Keratinocyte (primary cell): ENCODE measurements at regions not wholly inside any gene's neighbourhood (a gene's known extent, or its start where the extent isn't known, plus 50 kb on each side); places are given as distances from the start of the nearest gene placed in this dataset.

Source experiments
- DNase-seq: peaks from one replicate; pipeline ENCODE4 v3.0.0-alpha.2; 2011; ENCODE audit warnings: low read depth, missing footprints, low spot score
- FAIRE-seq: peaks from 2 replicates; lab custom pipeline; 2011; peaks lifted over from hg19 to GRCh38; lab: Jason Lieb, UNC
- H2AFZ ChIP-seq: 2 replicates; pipeline ENCODE4 v1.6.0; 2012; ENCODE audit warnings: low read length, control low read depth, inconsistent platforms; ENCODE audit not compliant: control insufficient read depth
- H3K27ac ChIP-seq: 2 replicates; pipeline ENCODE4 v1.5.1; 2011; ENCODE audit warnings: low read length; ENCODE audit not compliant: control insufficient read depth, insufficient read depth
- H3K27me3 ChIP-seq: 3 replicates; pipeline ENCODE4 v1.6.0; 2011; ENCODE audit warnings: low read length; ENCODE audit not compliant: control insufficient read depth, insufficient read depth; ENCODE audit errors: extremely low read depth
- H3K36me3 ChIP-seq, 2 experiments: 2 replicates in 1 of 2; 3 replicates in 1 of 2; pipeline ENCODE4 v1.5.1; 2011; ENCODE audit warnings: low read length in 2 of 2, mild to moderate bottlenecking in 1 of 2; ENCODE audit not compliant: control insufficient read depth in 2 of 2, insufficient read depth in 2 of 2; ENCODE audit errors: extremely low read depth in 1 of 2
- H3K4me1 ChIP-seq: 3 replicates; pipeline ENCODE4 v1.5.1; 2011; ENCODE audit warnings: low read length; ENCODE audit not compliant: control insufficient read depth, insufficient read depth; ENCODE audit errors: extremely low read depth
- H3K4me2 ChIP-seq: 3 replicates; pipeline ENCODE4 v1.6.0; 2011; ENCODE audit warnings: low read depth, low read length; ENCODE audit not compliant: control insufficient read depth, insufficient read depth; ENCODE audit errors: extremely low read depth
- H3K4me3 ChIP-seq, 3 experiments: fragments of 200-600 bp in 1 of 3; sonication (generic) in 1 of 3; 2 replicates in 2 of 3; 3 replicates in 1 of 3; pipeline ENCODE4 v1.5.1; 2011 to 2016; ENCODE audit warnings: low read length in 3 of 3, mild to moderate bottlenecking in 3 of 3, control low read depth in 2 of 3, inconsistent platforms in 1 of 3, low read depth in 1 of 3, mixed read lengths in 1 of 3, mixed run types in 1 of 3, moderate library complexity in 1 of 3; ENCODE audit not compliant: control insufficient read depth in 2 of 3, insufficient read depth in 2 of 3; ENCODE audit errors: extremely low read depth in 1 of 3
- H3K79me2 ChIP-seq: 2 replicates; pipeline ENCODE4 v1.6.0; 2012; ENCODE audit warnings: low read length; ENCODE audit not compliant: control insufficient read depth, insufficient read depth
- H3K9ac ChIP-seq: 3 replicates; pipeline ENCODE4 v1.6.0; 2011; ENCODE audit warnings: low read length; ENCODE audit not compliant: control insufficient read depth, insufficient read depth; ENCODE audit errors: extremely low read depth
- H3K9me1 ChIP-seq: 3 replicates; pipeline ENCODE4 v1.6.0; 2011; ENCODE audit warnings: low read length; ENCODE audit not compliant: control insufficient read depth, insufficient read depth; ENCODE audit errors: extremely low read depth
- H3K9me3 ChIP-seq: 2 replicates; pipeline ENCODE4 v1.5.1; 2012; ENCODE audit warnings: low read depth, low read length; ENCODE audit not compliant: control insufficient read depth
- H4K20me1 ChIP-seq: 3 replicates; pipeline ENCODE4 v1.6.0; 2011; ENCODE audit warnings: low read length; ENCODE audit not compliant: control insufficient read depth, insufficient read depth; ENCODE audit errors: extremely low read depth
- CTCF ChIP-seq, 3 experiments: IDR thresholded peaks in 1 of 3; conservative IDR thresholded peaks in 1 of 3; optimal IDR thresholded peaks in 1 of 3; 2 replicates in 2 of 3; 3 replicates in 1 of 3; pipeline versions ENCODE3 to v1.5.1; 2011; ENCODE audit warnings: low read length in 3 of 3, mild to moderate bottlenecking in 3 of 3, moderate library complexity in 2 of 3, control low read depth in 1 of 3, inconsistent platforms in 1 of 3; ENCODE audit not compliant: insufficient read depth in 2 of 3; ENCODE audit errors: extremely low read depth in 1 of 3
- EZH2 ChIP-seq: IDR thresholded peaks from one replicate; pipeline ENCODE4 v1.6.1; 2012; ENCODE audit warnings: inconsistent platforms, mild to moderate bottlenecking, low read length, moderate library complexity
- dilution Hi-C: fragments of 300-500 bp; cut with MboI; formaldehyde crosslinking; loops from one replicate; pipeline ENCODE4 v1.7.0; 2020; ENCODE audit warnings: low sequenced_read_pairs; ENCODE audit not compliant: extremely low pct_ligation_motif_present

- H3K27me3 ChIP-seq, result no peaks in the 10 kb centered on the region
- H3K4me1 ChIP-seq, result no peaks in the 10 kb centered on the region
- no peak overlapping the region for H3K9ac ChIP-seq
- no peak overlapping the region for H2AFZ ChIP-seq
- no peaks in the 10 kb centered on the region for H3K79me2 ChIP-seq
- H3K9me1 ChIP-seq, result no peaks in the 10 kb centered on the region
- no peak overlapping the region for H3K27ac ChIP-seq
- H3K4me3 ChIP-seq, result no peak overlapping the region
- dilution Hi-C loops, result no loop called here
- no peaks in the 10 kb centered on the region for H4K20me1 ChIP-seq
- FAIRE-seq (no peak), DNase-seq (no peak)
- no peak overlapping the region for H3K4me2 ChIP-seq
- TF ChIP-seq CTCF (optimal IDR thresholded peaks at IDR 0.05 in 1 of 3, IDR thresholded peaks at IDR 0.05 in 1 of 3, conservative IDR thresholded peaks at IDR 0.05 in 1 of 3; ENCODE audit: extremely low read depth in 1 of 3, insufficient read depth in 2 of 3, low read length in 3 of 3) (no peak), EZH2 (no peak)
- no peaks in the 10 kb centered on the region for H3K36me3 ChIP-seq
- H3K9me3 ChIP-seq, result no peaks in the 10 kb centered on the region
Measured at GRCh38 chr2:117351396-117351795, 463.1 kb upstream of the DDX18 start.

- Histone ChIP-seq H3K27ac (no peak overlapping the region), H3K27me3 (no peaks in the 10 kb centered on the region), H3K36me3 (no peaks in the 10 kb centered on the region), H3K4me2 (no peak overlapping the region), H3K79me2 (no peaks in the 10 kb centered on the region), H3K9me1 (no peaks in the 10 kb centered on the region), H3K4me3 (no peak overlapping the region), H3K9ac (no peak overlapping the region), H3K9me3 (no peaks in the 10 kb centered on the region), H2AFZ (no peak overlapping the region), H3K4me1 (no peaks in the 10 kb centered on the region), H4K20me1 (no peaks in the 10 kb centered on the region)
- dilution Hi-C loops, result no loop called here
- FAIRE-seq, result no peak
- TF ChIP-seq CTCF (optimal IDR thresholded peaks at IDR 0.05 in 1 of 3, IDR thresholded peaks at IDR 0.05 in 1 of 3, conservative IDR thresholded peaks at IDR 0.05 in 1 of 3; ENCODE audit: extremely low read depth in 1 of 3, insufficient read depth in 2 of 3, low read length in 3 of 3) (no peak), EZH2 (no peak)
- no peak for DNase-seq
Measured at GRCh38 chr2:117359266-117359914, 455.1 kb upstream of the DDX18 start.
